ENCODE measurements at regions not wholly inside any gene's neighbourhood (a gene's known extent, or its start where the extent isn't known, plus 50 kb on each side); places are given as distances from the start of the nearest gene placed in this dataset.

- TF ChIP-seq, protein P1, sequence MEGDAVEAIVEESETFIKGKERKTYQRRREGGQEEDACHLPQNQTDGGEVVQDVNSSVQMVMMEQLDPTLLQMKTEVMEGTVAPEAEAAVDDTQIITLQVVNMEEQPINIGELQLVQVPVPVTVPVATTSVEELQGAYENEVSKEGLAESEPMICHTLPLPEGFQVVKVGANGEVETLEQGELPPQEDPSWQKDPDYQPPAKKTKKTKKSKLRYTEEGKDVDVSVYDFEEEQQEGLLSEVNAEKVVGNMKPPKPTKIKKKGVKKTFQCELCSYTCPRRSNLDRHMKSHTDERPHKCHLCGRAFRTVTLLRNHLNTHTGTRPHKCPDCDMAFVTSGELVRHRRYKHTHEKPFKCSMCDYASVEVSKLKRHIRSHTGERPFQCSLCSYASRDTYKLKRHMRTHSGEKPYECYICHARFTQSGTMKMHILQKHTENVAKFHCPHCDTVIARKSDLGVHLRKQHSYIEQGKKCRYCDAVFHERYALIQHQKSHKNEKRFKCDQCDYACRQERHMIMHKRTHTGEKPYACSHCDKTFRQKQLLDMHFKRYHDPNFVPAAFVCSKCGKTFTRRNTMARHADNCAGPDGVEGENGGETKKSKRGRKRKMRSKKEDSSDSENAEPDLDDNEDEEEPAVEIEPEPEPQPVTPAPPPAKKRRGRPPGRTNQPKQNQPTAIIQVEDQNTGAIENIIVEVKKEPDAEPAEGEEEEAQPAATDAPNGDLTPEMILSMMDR (IDR thresholded peaks at IDR 0.05), result no peak
- no peak for TF ChIP-seq SIN3A (IDR thresholded peaks at IDR 0.05; ENCODE audit: borderline replicate concordance, insufficient read depth, low read depth, low read length)
- TF ChIP-seq, protein P2, sequence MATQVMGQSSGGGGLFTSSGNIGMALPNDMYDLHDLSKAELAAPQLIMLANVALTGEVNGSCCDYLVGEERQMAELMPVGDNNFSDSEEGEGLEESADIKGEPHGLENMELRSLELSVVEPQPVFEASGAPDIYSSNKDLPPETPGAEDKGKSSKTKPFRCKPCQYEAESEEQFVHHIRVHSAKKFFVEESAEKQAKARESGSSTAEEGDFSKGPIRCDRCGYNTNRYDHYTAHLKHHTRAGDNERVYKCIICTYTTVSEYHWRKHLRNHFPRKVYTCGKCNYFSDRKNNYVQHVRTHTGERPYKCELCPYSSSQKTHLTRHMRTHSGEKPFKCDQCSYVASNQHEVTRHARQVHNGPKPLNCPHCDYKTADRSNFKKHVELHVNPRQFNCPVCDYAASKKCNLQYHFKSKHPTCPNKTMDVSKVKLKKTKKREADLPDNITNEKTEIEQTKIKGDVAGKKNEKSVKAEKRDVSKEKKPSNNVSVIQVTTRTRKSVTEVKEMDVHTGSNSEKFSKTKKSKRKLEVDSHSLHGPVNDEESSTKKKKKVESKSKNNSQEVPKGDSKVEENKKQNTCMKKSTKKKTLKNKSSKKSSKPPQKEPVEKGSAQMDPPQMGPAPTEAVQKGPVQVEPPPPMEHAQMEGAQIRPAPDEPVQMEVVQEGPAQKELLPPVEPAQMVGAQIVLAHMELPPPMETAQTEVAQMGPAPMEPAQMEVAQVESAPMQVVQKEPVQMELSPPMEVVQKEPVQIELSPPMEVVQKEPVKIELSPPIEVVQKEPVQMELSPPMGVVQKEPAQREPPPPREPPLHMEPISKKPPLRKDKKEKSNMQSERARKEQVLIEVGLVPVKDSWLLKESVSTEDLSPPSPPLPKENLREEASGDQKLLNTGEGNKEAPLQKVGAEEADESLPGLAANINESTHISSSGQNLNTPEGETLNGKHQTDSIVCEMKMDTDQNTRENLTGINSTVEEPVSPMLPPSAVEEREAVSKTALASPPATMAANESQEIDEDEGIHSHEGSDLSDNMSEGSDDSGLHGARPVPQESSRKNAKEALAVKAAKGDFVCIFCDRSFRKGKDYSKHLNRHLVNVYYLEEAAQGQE (IDR thresholded peaks at IDR 0.05; ENCODE audit: insufficient read depth in 1 of 2, low read depth in 2 of 2, low read length in 1 of 2), result no peak
- no peak for TF ChIP-seq POLR2AphosphoS5 (IDR thresholded peaks at IDR 0.05; ENCODE audit: low read depth, low read length)
Measured at GRCh38 chr22:46029574-46030200, 52.7 kb upstream of the WNT7B start.

Data from Panc1 (cell line).